ENCODE measurements at regions not wholly inside any gene's neighbourhood (a gene's known extent, or its start where the extent isn't known, plus 50 kb on each side); places are given as distances from the start of the nearest gene placed in this dataset.

GRCh38 chr9:22373636-22374035 lies 73.0 kb upstream of the DMRTA1 start:
- TF ChIP-seq, protein P1, sequence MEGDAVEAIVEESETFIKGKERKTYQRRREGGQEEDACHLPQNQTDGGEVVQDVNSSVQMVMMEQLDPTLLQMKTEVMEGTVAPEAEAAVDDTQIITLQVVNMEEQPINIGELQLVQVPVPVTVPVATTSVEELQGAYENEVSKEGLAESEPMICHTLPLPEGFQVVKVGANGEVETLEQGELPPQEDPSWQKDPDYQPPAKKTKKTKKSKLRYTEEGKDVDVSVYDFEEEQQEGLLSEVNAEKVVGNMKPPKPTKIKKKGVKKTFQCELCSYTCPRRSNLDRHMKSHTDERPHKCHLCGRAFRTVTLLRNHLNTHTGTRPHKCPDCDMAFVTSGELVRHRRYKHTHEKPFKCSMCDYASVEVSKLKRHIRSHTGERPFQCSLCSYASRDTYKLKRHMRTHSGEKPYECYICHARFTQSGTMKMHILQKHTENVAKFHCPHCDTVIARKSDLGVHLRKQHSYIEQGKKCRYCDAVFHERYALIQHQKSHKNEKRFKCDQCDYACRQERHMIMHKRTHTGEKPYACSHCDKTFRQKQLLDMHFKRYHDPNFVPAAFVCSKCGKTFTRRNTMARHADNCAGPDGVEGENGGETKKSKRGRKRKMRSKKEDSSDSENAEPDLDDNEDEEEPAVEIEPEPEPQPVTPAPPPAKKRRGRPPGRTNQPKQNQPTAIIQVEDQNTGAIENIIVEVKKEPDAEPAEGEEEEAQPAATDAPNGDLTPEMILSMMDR (IDR thresholded peaks at IDR 0.05), result no peak
- no peak for TF ChIP-seq POLR2A (IDR thresholded peaks at IDR 0.05)

Measured in esophagus squamous epithelium (tissue), 4 donors.